ELF-1 (cell line): ENCODE measurements at regions not wholly inside any gene's neighbourhood (a gene's known extent, or its start where the extent isn't known, plus 50 kb on each side); places are given as distances from the start of the nearest gene placed in this dataset.
A peak's percentile ranks its signal among the peaks of the same experiment; 100 is the strongest.
"Not testable (repeated sequence)": the region's sequence is repeated elsewhere in the genome, so short reads cannot be mapped to it uniquely, and the experiment has no call there.

Experiments
- DNase-seq: peaks from one replicate; pipeline ENCODE4 v3.0.0-alpha.2; 2016; ENCODE audit warnings: low read depth, low spot score

- no peak for DNase-seq
Observed at GRCh38 chr3:173217127-173217526, 76.1 kb upstream of the SPATA16 start.

GRCh38 chr3:173216063-173216462 lies 75.0 kb upstream of the SPATA16 start:
- no peak for DNase-seq

- DNase-seq, result peak; percentile 59
Observed at GRCh38 chr3:173214576-173214975, 73.5 kb upstream of the SPATA16 start.

GRCh38 chr3:173199568-173199967 lies 58.5 kb upstream of the SPATA16 start:
- DNase-seq, result no peak

GRCh38 chr3:173194868-173195267 lies 53.8 kb upstream of the SPATA16 start:
- not testable (repeated sequence) for DNase-seq

- DNase-seq, result no peak
Observed at GRCh38 chr3:173191611-173192010, 50.6 kb upstream of the SPATA16 start.
